Panc1 (cell line): ENCODE measurements at regions not wholly inside any gene's neighbourhood (a gene's known extent, or its start where the extent isn't known, plus 50 kb on each side); places are given as distances from the start of the nearest gene placed in this dataset.

Experiments used
- POLR2AphosphoS5 ChIP-seq: IDR thresholded peaks from 2 replicates; pipeline ENCODE4 v1.6.1; 2012; ENCODE audit warnings: mild to moderate bottlenecking, low read depth, low read length, moderate library complexity
- SIN3A ChIP-seq: IDR thresholded peaks from 2 replicates; pipeline ENCODE4 v1.6.1; 2012; ENCODE audit warnings: low read depth, mild to moderate bottlenecking, low read length, moderate library complexity, borderline replicate concordance; ENCODE audit not compliant: insufficient read depth
- TF ChIP-seq, protein P1 (sequence below): fragments of 450-650 bp; IDR thresholded peaks from 2 replicates; pipeline ENCODE4 v1.5.1; 2017; ENCODE audit warnings: mild to moderate bottlenecking
- TF ChIP-seq, protein P2 (sequence below), 2 experiments: IDR thresholded peaks; 2 replicates each; pipeline ENCODE4 v1.6.1; 2011 to 2012; ENCODE audit warnings: low read depth in 2 of 2, control low read depth in 1 of 2, low read length in 1 of 2, mild to moderate bottlenecking in 1 of 2, moderate library complexity in 1 of 2; ENCODE audit not compliant: insufficient read depth in 1 of 2

DNA sequence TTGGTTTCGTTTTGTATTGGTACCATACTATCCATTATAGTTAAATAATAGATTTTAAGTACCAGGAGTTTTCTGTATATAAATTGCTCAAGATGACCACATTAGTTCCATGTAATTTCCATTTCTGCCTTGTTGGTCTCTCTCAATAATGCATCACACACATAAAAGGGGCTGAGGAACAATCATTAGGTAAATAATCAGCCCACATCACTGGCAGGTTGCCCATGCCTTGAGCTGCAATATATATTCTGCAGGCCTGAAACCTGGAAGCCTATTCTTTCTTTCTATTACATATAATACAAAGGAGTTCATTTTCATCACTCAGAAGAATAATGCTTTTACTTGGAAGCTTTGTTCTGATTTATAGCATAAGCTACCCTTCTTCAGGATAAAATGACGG, 616.1 kb upstream of the PKDCC start:
- TF ChIP-seq, protein P1, sequence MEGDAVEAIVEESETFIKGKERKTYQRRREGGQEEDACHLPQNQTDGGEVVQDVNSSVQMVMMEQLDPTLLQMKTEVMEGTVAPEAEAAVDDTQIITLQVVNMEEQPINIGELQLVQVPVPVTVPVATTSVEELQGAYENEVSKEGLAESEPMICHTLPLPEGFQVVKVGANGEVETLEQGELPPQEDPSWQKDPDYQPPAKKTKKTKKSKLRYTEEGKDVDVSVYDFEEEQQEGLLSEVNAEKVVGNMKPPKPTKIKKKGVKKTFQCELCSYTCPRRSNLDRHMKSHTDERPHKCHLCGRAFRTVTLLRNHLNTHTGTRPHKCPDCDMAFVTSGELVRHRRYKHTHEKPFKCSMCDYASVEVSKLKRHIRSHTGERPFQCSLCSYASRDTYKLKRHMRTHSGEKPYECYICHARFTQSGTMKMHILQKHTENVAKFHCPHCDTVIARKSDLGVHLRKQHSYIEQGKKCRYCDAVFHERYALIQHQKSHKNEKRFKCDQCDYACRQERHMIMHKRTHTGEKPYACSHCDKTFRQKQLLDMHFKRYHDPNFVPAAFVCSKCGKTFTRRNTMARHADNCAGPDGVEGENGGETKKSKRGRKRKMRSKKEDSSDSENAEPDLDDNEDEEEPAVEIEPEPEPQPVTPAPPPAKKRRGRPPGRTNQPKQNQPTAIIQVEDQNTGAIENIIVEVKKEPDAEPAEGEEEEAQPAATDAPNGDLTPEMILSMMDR = no peak
- TF ChIP-seq, protein P2, sequence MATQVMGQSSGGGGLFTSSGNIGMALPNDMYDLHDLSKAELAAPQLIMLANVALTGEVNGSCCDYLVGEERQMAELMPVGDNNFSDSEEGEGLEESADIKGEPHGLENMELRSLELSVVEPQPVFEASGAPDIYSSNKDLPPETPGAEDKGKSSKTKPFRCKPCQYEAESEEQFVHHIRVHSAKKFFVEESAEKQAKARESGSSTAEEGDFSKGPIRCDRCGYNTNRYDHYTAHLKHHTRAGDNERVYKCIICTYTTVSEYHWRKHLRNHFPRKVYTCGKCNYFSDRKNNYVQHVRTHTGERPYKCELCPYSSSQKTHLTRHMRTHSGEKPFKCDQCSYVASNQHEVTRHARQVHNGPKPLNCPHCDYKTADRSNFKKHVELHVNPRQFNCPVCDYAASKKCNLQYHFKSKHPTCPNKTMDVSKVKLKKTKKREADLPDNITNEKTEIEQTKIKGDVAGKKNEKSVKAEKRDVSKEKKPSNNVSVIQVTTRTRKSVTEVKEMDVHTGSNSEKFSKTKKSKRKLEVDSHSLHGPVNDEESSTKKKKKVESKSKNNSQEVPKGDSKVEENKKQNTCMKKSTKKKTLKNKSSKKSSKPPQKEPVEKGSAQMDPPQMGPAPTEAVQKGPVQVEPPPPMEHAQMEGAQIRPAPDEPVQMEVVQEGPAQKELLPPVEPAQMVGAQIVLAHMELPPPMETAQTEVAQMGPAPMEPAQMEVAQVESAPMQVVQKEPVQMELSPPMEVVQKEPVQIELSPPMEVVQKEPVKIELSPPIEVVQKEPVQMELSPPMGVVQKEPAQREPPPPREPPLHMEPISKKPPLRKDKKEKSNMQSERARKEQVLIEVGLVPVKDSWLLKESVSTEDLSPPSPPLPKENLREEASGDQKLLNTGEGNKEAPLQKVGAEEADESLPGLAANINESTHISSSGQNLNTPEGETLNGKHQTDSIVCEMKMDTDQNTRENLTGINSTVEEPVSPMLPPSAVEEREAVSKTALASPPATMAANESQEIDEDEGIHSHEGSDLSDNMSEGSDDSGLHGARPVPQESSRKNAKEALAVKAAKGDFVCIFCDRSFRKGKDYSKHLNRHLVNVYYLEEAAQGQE (IDR thresholded peaks at IDR 0.05; ENCODE audit: insufficient read depth in 1 of 2, low read depth in 2 of 2, low read length in 1 of 2) = no peak
- TF ChIP-seq POLR2AphosphoS5 = no peak
- TF ChIP-seq SIN3A = no peak
